ENCODE measurements at regions not wholly inside any gene's neighbourhood (a gene's known extent, or its start where the extent isn't known, plus 50 kb on each side); places are given as distances from the start of the nearest gene placed in this dataset.

GRCh38 chr6:41409489-41409888 is 74.1 kb downstream of the NCR2 start:
- H3K4me3 ChIP-seq (ENCODE audit: low read depth, low read length) = no peak overlapping the region
- no peak for DNase-seq (ENCODE audit: low read depth)
- TF ChIP-seq MYC (IDR thresholded peaks at IDR 0.05; ENCODE audit: low read depth, low read length) = no peak
- no peak for TF ChIP-seq CTCF (IDR thresholded peaks at IDR 0.05; ENCODE audit: low read depth, low read length)
- TF ChIP-seq POLR2A (IDR thresholded peaks at IDR 0.05; ENCODE audit: extremely low read depth, insufficient read length) = no peak
- TF ChIP-seq MAX (IDR thresholded peaks at IDR 0.05; ENCODE audit: low read depth, low read length) = no peak

GRCh38 chr6:41411961-41412360 is 76.6 kb downstream of the NCR2 start:
- TF ChIP-seq CTCF (IDR thresholded peaks at IDR 0.05; ENCODE audit: low read depth, low read length) (no peak), MYC (IDR thresholded peaks at IDR 0.05; ENCODE audit: low read depth, low read length) (no peak), POLR2A (IDR thresholded peaks at IDR 0.05; ENCODE audit: extremely low read depth, insufficient read length) (no peak), MAX (IDR thresholded peaks at IDR 0.05; ENCODE audit: low read depth, low read length) (no peak)
- H3K4me3 ChIP-seq (ENCODE audit: low read depth, low read length) = no peak overlapping the region
- DNase-seq (ENCODE audit: low read depth) = no peak

- no peak for DNase-seq (ENCODE audit: low read depth)
Measured at GRCh38 chr6:41413250-41413649, 77.8 kb downstream of the NCR2 start.

GRCh38 chr6:41416501-41416837 is 81.1 kb downstream of the NCR2 start:
- H3K4me3 ChIP-seq (ENCODE audit: low read depth, low read length) = no peak overlapping the region
- no peak for DNase-seq (ENCODE audit: low read depth)
- no peak for TF ChIP-seq CTCF (IDR thresholded peaks at IDR 0.05; ENCODE audit: low read depth, low read length)
- no peak for TF ChIP-seq POLR2A (IDR thresholded peaks at IDR 0.05; ENCODE audit: extremely low read depth, insufficient read length)
- TF ChIP-seq MYC (IDR thresholded peaks at IDR 0.05; ENCODE audit: low read depth, low read length) = no peak
- no peak for TF ChIP-seq MAX (IDR thresholded peaks at IDR 0.05; ENCODE audit: low read depth, low read length)

More at GRCh38 chr6:41413250-41413649, 77.8 kb downstream of the NCR2 start:
- no peak for TF ChIP-seq MYC (IDR thresholded peaks at IDR 0.05; ENCODE audit: low read depth, low read length)
- no peak for TF ChIP-seq MAX (IDR thresholded peaks at IDR 0.05; ENCODE audit: low read depth, low read length)
- no peak for TF ChIP-seq POLR2A (IDR thresholded peaks at IDR 0.05; ENCODE audit: extremely low read depth, insufficient read length)
- no peak for TF ChIP-seq CTCF (IDR thresholded peaks at IDR 0.05; ENCODE audit: low read depth, low read length)
- no peak overlapping the region for H3K4me3 ChIP-seq (ENCODE audit: low read depth, low read length)

GRCh38 chr6:41418741-41419140 is 83.3 kb downstream of the NCR2 start:
- DNase-seq (ENCODE audit: low read depth) = no peak
- no peak for TF ChIP-seq POLR2A (IDR thresholded peaks at IDR 0.05; ENCODE audit: extremely low read depth, insufficient read length)
- no peak overlapping the region for H3K4me3 ChIP-seq (ENCODE audit: low read depth, low read length)

- no peak for DNase-seq (ENCODE audit: low read depth)
- H3K4me3 ChIP-seq (ENCODE audit: low read depth, low read length) = no peak overlapping the region
- no peak for TF ChIP-seq MAX (IDR thresholded peaks at IDR 0.05; ENCODE audit: low read depth, low read length)
- no peak for TF ChIP-seq MYC (IDR thresholded peaks at IDR 0.05; ENCODE audit: low read depth, low read length)
- no peak for TF ChIP-seq POLR2A (IDR thresholded peaks at IDR 0.05; ENCODE audit: extremely low read depth, insufficient read length)
- no peak for TF ChIP-seq CTCF (IDR thresholded peaks at IDR 0.05; ENCODE audit: low read depth, low read length)
Measured at GRCh38 chr6:41419385-41419784, 84.0 kb downstream of the NCR2 start.

Data from NB4 (cell line).